Endothelial cell of umbilical vein (primary cell): ENCODE measurements at regions not wholly inside any gene's neighbourhood (a gene's known extent, or its start where the extent isn't known, plus 50 kb on each side); places are given as distances from the start of the nearest gene placed in this dataset.

ENCODE experiments used
- BruUV-seq: library from RNA; stranded (reverse); fragments of 400-500 nt; replicated peaks from 2 replicates; lab custom pipeline; 2021; lab: Mats Ljungman, UMichigan
- CTCF ChIA-PET: fragments of 300-600, 350-600 bp; sonication (Branson Sonifier 250); formaldehyde crosslinking; loops from one replicate; lab custom pipeline; 2021; ENCODE audit warnings: antibody characterized with exemption, inconsistent platforms; lab: Charles Lee
- POLR2A ChIA-PET: fragments of 300-600, 350-600 bp; sonication (Branson Sonifier 250); formaldehyde crosslinking; loops from one replicate; lab custom pipeline; 2021; ENCODE audit warnings: antibody characterized with exemption, inconsistent platforms; lab: Charles Lee
- DNase-seq: peaks from one replicate; pipeline ENCODE4 v3.0.0-alpha.2; 2011; ENCODE audit warnings: low read depth, low spot score
- FAIRE-seq: peaks from 2 replicates; lab custom pipeline; 2011; peaks lifted over from hg19 to GRCh38; lab: Jason Lieb, UNC
- H2AFZ ChIP-seq: 2 replicates; pipeline ENCODE4 v1.6.0; 2012; ENCODE audit warnings: low read depth, low read length, control low read depth, inconsistent platforms
- H3K27ac ChIP-seq: 2 replicates; pipeline ENCODE4 v1.5.1; 2011; ENCODE audit warnings: low read depth, mild to moderate bottlenecking, control low read depth, low read length, moderate library complexity; ENCODE audit not compliant: insufficient read depth
- H3K27me3 ChIP-seq, 2 experiments: 2 replicates each; pipeline versions ENCODE4 v1.6.0 to v1.6.1; 2011; ENCODE audit warnings: low read length in 2 of 2, mixed read lengths in 1 of 2; ENCODE audit not compliant: control insufficient read depth in 2 of 2, insufficient read depth in 2 of 2
- H3K36me3 ChIP-seq, 2 experiments: 2 replicates in 1 of 2; 3 replicates in 1 of 2; pipeline ENCODE4 v1.5.1; 2011; ENCODE audit warnings: low read length in 2 of 2, mild to moderate bottlenecking in 1 of 2, moderate library complexity in 1 of 2; ENCODE audit not compliant: control insufficient read depth in 2 of 2, insufficient read depth in 2 of 2; ENCODE audit errors: extremely low read depth in 1 of 2
- H3K4me1 ChIP-seq: 3 replicates; pipeline ENCODE4 v1.5.1; 2011; ENCODE audit warnings: mild to moderate bottlenecking, low read length; ENCODE audit not compliant: control insufficient read depth, insufficient read depth; ENCODE audit errors: extremely low read depth
- H3K4me2 ChIP-seq: 2 replicates; pipeline ENCODE4 v1.6.1; 2011; ENCODE audit warnings: low read length, control low read depth, mixed read lengths; ENCODE audit not compliant: insufficient read depth
- H3K4me3 ChIP-seq, 3 experiments: fragments of 200-600 bp in 1 of 3; sonication (generic), shearing (Covaris generic) in 1 of 3; replicated peaks in 1 of 3; 2 replicates each; pipeline ENCODE4 v1.5.1; 2011 to 2016; ENCODE audit warnings: control low read depth in 3 of 3, low read length in 3 of 3, mild to moderate bottlenecking in 2 of 3, inconsistent platforms in 1 of 3, low read depth in 1 of 3, moderate library complexity in 1 of 3; ENCODE audit not compliant: insufficient read depth in 1 of 3
- H3K79me2 ChIP-seq: 2 replicates; pipeline ENCODE4 v1.6.0; 2012; ENCODE audit warnings: low read length, inconsistent platforms; ENCODE audit not compliant: control insufficient read depth, insufficient read depth
- H3K9ac ChIP-seq: replicated peaks from 2 replicates; pipeline ENCODE3; 2011; ENCODE audit warnings: low read length, control low read depth; ENCODE audit not compliant: insufficient read depth; ENCODE audit errors: extremely low read depth
- H3K9me1 ChIP-seq: replicated peaks from 3 replicates; pipeline ENCODE4 v1.6.0; 2011; ENCODE audit warnings: mild to moderate bottlenecking, low read length; ENCODE audit not compliant: control insufficient read depth, insufficient read depth; ENCODE audit errors: extremely low read depth
- H3K9me3 ChIP-seq: replicated peaks from 2 replicates; pipeline ENCODE4 v1.5.1; 2012; ENCODE audit warnings: low read length, inconsistent platforms; ENCODE audit not compliant: control insufficient read depth, insufficient read depth
- H4K20me1 ChIP-seq: replicated peaks from 2 replicates; pipeline ENCODE3; 2011; ENCODE audit warnings: mild to moderate bottlenecking, low read length; ENCODE audit not compliant: control insufficient read depth, insufficient read depth; ENCODE audit errors: extremely low read depth
- EZH2 ChIP-seq: IDR thresholded peaks from 2 replicates; pipeline ENCODE4 v1.6.1; 2012; ENCODE audit warnings: borderline replicate concordance, low read depth, mild to moderate bottlenecking, moderate library complexity, low read length, inconsistent platforms; ENCODE audit not compliant: severe bottlenecking
- FOS ChIP-seq: IDR thresholded peaks from 2 replicates; pipeline ENCODE4 v1.6.1; 2011; ENCODE audit warnings: mild to moderate bottlenecking, low read length, moderate library complexity, borderline replicate concordance; ENCODE audit not compliant: insufficient read depth
- GATA2 ChIP-seq: IDR thresholded peaks from 2 replicates; pipeline ENCODE4 v1.7.0; 2011; ENCODE audit warnings: low read depth, mild to moderate bottlenecking, moderate library complexity, mixed read lengths, low read length; ENCODE audit not compliant: insufficient read length, insufficient read depth
- JUN ChIP-seq: IDR thresholded peaks from 2 replicates; pipeline ENCODE4 v1.6.1; 2011; ENCODE audit warnings: borderline replicate concordance, low read depth; ENCODE audit not compliant: insufficient read length, insufficient read depth
- MYC ChIP-seq: IDR thresholded peaks from one replicate; pipeline ENCODE4 v1.6.1; 2011; ENCODE audit warnings: mild to moderate bottlenecking, low read depth, low read length
- POLR2A ChIP-seq: IDR thresholded peaks from 2 replicates; pipeline ENCODE4 v1.6.1; 2012; ENCODE audit warnings: low read depth, mild to moderate bottlenecking, control low read depth, low read length
- POLR2AphosphoS5 ChIP-seq: IDR thresholded peaks from 2 replicates; pipeline ENCODE4 v1.6.1; 2012; ENCODE audit warnings: low read depth, mild to moderate bottlenecking, control low read depth, low read length, moderate library complexity; ENCODE audit not compliant: insufficient read depth
- dilution Hi-C: fragments of 300-500 bp; cut with MboI; formaldehyde crosslinking; loops from one replicate; pipeline ENCODE4 v1.15.0; 2019; ENCODE audit warnings: low sequenced_read_pairs; ENCODE audit not compliant: extremely low pct_ligation_motif_present
- intact Hi-C: fragments of 100-400 bp; cut with micrococcal nuclease; formaldehyde crosslinking; loops from one replicate; pipeline ENCODE4 v1.10.0; 2022
- TF ChIP-seq, protein P1 (sequence below): IDR thresholded peaks from 2 replicates; pipeline ENCODE4 v1.6.1; 2011; ENCODE audit not compliant: insufficient read depth, insufficient read length
- TF ChIP-seq, protein P2 (sequence below), 2 donors: IDR thresholded peaks; 1 replicate in 1 of 2; 2 replicates in 1 of 2; pipeline ENCODE4 v1.5.1; 2011; ENCODE audit warnings: low read length in 2 of 2, mild to moderate bottlenecking in 2 of 2, moderate library complexity in 2 of 2, control low read depth in 1 of 2, inconsistent platforms in 1 of 2, low read depth in 1 of 2; ENCODE audit not compliant: insufficient read depth in 1 of 2; ENCODE audit errors: extremely low read depth in 1 of 2

DNA sequence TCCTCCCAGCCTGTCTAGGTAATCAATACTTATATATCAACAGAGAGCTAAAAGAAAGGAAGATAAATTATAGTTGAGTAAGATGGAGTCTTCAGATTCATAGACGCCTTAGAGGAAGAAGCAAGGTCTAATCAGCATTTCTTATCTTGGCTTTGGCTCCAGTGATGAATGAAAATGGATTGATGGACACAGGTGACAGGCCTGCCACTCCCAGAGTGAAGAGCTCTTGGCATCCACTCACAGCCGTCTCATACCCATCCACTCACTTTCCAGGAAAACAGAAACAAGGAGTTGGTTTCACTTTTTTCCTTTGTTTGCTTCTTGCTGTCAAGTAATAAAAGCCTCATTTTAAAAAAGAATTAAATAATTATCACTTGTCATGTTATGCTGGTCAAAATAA, 168.2 kb downstream of the MFSD1 start:
- H3K27me3 ChIP-seq = no peaks in the 10 kb centered on the region
- no peaks in the 10 kb centered on the region for H4K20me1 ChIP-seq
- no peaks in the 10 kb centered on the region for H3K9me3 ChIP-seq
- H3K9me1 ChIP-seq = no peaks in the 10 kb centered on the region
- DNase-seq = no peak
- POLR2A ChIA-PET = interaction anchor here (0.7 kb wide), 1 partner anchor 1372 kb away, joined by 3 read pairs; no protein-coding TSS in a partner anchor
- dilution Hi-C loops (no loop called here), intact Hi-C loops (no loop called here)
- H2AFZ ChIP-seq = no peak overlapping the region
- no peaks in the 10 kb centered on the region for H3K4me1 ChIP-seq
- no peak for FAIRE-seq
- H3K4me2 ChIP-seq = no peak overlapping the region
- H3K4me3 ChIP-seq = no peak overlapping the region
- TF ChIP-seq, protein P1, sequence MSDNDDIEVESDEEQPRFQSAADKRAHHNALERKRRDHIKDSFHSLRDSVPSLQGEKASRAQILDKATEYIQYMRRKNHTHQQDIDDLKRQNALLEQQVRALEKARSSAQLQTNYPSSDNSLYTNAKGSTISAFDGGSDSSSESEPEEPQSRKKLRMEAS = no peak
- TF ChIP-seq MYC (no peak), FOS (no peak), POLR2AphosphoS5 (no peak), GATA2 (no peak), JUN (no peak), EZH2 (no peak), POLR2A (no peak)
- TF ChIP-seq, protein P2, sequence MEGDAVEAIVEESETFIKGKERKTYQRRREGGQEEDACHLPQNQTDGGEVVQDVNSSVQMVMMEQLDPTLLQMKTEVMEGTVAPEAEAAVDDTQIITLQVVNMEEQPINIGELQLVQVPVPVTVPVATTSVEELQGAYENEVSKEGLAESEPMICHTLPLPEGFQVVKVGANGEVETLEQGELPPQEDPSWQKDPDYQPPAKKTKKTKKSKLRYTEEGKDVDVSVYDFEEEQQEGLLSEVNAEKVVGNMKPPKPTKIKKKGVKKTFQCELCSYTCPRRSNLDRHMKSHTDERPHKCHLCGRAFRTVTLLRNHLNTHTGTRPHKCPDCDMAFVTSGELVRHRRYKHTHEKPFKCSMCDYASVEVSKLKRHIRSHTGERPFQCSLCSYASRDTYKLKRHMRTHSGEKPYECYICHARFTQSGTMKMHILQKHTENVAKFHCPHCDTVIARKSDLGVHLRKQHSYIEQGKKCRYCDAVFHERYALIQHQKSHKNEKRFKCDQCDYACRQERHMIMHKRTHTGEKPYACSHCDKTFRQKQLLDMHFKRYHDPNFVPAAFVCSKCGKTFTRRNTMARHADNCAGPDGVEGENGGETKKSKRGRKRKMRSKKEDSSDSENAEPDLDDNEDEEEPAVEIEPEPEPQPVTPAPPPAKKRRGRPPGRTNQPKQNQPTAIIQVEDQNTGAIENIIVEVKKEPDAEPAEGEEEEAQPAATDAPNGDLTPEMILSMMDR (IDR thresholded peaks at IDR 0.05; ENCODE audit: extremely low read depth in 1 of 2, insufficient read depth in 1 of 2, low read depth in 1 of 2, low read length in 2 of 2) = no peak
- no peak overlapping the region for H3K9ac ChIP-seq
- no TSS peak for BruUV-seq
- no peaks in the 10 kb centered on the region for H3K79me2 ChIP-seq
- no peaks in the 10 kb centered on the region for H3K36me3 ChIP-seq
- CTCF ChIA-PET = interaction anchor here (1.0 kb wide), 1 partner anchor 282 kb away, joined by 3 read pairs; no protein-coding TSS in a partner anchor
- H3K27ac ChIP-seq = no peak overlapping the region
